ENCODE measurements at regions not wholly inside any gene's neighbourhood (a gene's known extent, or its start where the extent isn't known, plus 50 kb on each side); places are given as distances from the start of the nearest gene placed in this dataset.
"Not testable (repeated sequence)": the region's sequence is repeated elsewhere in the genome, so short reads cannot be mapped to it uniquely, and the experiment has no call there.

DNA sequence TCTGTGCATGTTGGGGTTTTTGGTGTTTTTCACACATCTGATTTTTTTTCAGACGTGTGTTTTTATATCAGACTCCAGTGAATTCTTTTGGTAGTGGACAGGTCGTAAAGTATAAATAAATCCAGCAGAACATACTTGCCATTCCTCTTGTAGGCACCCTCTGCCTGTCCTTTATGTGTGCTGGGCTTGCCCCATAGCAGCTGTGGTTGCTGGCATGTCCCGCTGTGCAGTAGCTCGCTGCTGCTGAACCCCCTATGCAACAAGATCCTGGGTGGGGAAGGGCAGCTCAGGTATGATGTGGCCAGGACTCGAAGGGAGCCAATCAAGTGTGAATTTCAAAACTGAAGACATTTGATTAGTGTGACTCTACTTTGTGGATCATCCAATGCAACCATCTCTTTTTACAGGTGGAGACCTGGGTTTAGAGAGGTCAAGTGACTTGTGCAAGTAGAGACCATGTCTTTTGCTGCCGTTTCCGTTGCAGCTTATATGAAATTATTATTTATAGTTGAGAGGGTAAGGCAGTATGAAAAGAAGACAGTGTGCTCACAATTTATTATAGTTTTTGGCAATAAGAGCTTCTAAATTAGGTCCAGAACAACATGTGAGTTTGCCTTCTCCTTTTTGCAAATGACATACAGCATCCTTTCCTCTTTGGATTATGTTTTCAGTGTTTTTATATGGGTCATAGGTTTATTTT, 350.8 kb upstream of the C2CD4B start:
- DNase-seq = no peak

GRCh38 chr15:62517541-62517940, 352.5 kb upstream of the C2CD4B start:
- DNase-seq = no peak

DNA sequence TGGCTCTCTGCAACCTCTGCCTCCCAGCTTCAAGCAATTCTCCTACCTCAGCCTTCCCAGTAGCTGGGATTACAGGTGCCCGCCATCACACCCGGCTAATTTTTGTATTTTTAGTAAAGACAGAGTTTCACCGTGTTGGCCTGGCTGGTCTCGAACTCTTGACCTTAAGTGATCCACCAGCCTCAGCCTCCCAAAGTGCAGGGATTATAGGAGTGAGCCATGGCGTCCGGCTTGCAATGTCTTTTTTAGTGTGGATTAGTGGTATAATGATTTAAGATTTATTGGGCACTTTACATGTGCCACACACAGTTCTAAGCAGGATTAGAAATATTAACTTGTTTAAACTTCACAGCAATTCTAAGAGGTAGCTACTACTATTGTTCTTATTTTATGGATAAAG, 353.6 kb upstream of the C2CD4B start:
- DNase-seq = not testable (repeated sequence)

GRCh38 chr15:62519900-62520299, 354.8 kb upstream of the C2CD4B start:
- no peak for DNase-seq

GRCh38 chr15:62520887-62521286, 355.8 kb upstream of the C2CD4B start:
- no peak for DNase-seq

DNA sequence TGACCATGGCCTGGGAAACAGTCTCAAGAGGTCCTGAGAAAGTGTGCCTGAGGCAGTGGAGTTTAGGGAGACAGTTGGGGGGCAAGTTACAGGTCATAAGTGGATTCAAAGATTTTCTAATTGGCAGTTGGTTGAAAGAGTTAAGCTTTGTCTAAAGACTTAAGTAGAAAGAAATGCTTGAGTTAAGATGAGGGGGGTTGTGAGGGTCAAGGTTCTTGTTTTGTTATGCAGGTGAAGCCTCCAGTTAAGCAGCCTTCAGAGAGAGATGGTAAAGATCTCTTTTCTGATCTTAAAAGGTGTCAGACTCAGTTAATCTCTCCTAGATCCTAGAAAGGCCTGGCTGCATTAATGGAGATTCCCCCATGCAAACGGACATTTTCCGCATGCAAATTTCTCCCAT, 356.3 kb upstream of the C2CD4B start:
- DNase-seq = no peak

DNA sequence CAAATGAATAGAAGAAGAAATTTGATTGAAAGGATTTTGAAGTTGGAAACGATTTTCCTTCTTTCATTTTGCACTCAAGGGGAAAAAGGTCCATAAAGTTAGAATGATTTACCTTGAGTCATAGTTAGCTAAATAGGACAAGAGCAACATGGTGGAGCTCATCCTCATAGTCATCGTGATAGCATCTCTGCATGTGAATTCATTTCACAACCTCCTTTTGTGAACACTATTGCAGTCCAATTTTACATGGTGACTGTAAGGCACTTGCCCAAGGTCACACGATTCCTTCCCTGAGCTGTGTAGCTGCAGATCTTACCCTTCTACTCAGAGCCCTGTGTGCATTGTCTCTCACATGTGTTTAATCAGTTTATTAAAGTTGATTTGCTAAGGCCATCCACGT, 359.8 kb upstream of the C2CD4B start:
- no peak for DNase-seq

DNA sequence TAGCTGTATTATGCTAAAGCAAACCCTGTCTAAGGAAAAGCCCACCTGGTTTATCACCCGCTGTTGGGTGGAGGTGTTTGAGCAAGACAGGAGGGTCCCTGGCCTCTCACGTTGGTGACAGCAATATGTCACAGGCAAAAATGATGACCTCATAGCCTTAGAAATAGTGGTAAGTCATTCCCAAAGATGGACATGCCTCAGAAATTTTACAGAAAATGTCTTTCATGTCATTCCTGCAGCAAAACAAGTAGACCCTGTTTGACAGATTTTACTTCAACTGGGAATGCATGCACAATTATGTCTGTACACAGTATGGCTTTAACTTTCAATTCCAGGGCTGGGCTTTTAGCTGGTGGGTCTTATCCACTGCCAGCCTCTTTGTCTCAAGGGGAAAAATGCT, 362.3 kb upstream of the C2CD4B start:
- DNase-seq = no peak

- DNase-seq = no peak
Measured at GRCh38 chr15:62528505-62528904, 363.4 kb upstream of the C2CD4B start.

GRCh38 chr15:62532367-62532766, 367.3 kb upstream of the C2CD4B start:
- DNase-seq = no peak

DNA sequence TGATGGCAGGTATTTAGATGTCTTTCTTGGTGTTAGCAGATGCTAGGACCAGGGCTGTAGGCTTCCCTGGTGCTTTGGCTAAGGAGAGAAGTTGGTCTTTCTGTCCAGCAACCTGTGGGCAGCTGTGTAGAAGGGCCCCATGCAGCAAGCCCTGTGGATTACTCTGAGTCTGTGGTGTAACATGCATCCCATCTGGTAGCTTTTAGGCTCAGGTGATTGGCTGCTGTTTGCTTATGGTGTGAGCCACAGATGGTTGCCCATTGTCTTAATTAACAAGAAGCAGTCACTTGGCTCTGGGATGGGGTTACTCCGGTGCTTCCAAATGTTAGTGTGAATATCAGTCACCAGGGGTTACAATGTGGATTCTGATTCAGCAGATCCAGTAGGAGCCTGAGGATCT, 368.6 kb upstream of the C2CD4B start:
- DNase-seq = no peak

DNA sequence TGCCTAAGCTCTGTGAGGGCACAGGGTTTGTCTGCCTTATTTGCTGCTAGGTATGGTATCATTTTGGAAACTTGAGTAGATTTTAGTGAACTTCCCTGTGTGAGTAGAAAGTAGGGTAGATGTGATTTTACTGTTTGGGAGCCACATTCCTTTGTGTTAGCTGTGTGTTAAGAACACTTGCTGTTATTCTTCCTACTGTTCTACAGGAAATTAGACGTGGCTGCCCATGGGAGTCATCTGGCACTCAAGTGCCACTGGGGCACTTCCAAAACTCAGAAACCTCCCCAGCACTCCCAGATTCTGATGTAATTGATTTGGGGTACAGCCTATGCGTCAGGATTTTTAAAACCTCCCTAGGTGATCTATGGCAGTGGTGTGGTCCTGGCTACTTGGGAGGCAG, 369.9 kb upstream of the C2CD4B start:
- DNase-seq = no peak

- DNase-seq = no peak
Measured at GRCh38 chr15:62539236-62539635, 374.2 kb upstream of the C2CD4B start.

DNA sequence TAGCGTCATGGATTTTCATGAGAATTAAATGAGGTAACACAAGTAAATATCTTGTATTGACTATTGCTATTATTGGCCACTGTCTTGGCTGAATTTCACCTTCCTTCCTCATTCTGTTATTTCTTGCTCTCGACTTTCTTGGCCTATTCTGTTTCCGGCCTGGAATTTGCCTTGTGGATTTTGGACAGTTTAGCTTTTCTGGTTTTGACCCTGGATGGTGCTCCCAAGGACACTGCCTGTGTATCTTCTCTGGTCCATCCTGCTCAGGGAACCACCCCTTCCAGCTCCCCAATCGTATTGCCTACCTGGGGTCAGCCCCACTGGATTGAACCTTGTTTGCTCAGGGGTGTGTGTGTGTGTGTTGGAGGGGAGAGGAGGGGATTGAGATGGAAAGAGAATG, 376.2 kb upstream of the C2CD4B start:
- no peak for DNase-seq

- DNase-seq = no peak
Measured at GRCh38 chr15:62541846-62542245, 376.8 kb upstream of the C2CD4B start.

- DNase-seq = no peak
Measured at GRCh38 chr15:62544446-62544845, 379.4 kb upstream of the C2CD4B start.

DNA sequence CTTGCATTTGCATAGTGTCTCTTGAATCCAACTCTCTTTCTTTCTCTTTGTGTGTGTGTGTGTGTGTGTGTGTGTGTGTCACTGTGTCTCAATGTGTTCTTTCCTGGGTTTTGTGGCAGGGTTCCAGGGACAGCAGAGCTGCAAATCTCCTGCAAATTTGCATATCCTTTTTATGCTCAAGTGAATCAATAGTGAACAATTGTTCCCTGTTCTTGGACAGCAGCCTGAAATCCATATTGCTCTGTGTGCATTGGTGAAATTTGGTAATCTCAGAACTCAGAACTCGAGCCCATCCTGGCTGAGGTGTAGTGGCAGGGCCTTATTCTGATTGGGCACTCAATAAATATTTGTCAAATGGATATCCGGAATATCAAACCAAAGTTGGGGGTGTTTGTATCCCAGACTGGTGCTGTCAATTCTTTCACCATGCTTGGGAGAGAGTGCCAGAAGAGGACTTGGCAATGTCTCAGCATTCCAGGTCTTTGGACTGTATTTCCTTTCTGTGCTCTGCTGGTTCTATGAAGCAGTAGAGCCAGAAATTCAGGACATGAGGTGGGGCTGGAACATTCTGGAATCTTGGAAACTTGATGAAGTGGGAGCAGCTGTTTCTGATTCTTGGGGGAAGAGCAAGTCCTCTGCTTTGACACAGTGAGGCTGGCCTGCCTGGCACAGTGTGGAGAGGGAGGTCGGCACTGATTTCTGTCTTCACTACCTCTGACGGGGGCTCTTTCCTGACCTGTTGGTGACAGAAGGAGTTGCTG, 380.6 kb upstream of the C2CD4B start:
- DNase-seq = no peak

DNA sequence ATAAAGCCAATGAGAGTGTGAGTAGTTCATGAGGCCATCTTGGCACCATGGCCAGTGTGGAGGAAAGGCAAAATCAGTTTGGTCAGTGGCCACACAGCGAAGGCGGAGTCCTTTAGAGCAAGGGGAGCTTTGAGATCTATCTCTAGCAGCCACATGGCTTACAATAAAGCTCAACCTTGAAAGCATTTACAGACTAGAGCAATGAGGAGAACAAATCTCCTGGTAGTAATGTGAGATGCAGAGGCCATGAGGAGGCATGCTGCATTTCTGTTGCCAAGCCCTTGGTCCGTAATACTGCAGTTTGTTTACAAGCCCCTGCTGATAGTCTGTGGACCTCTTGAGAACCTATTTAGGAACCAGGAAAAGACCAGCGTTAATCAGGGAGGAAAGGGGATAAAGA, 381.5 kb upstream of the C2CD4B start:
- DNase-seq = no peak

GRCh38 chr15:62547584-62547983, 382.5 kb upstream of the C2CD4B start:
- DNase-seq = no peak

GRCh38 chr15:62549345-62549970, 384.4 kb upstream of the C2CD4B start:
- DNase-seq = peak; percentile 58

- no peak for DNase-seq
Measured at GRCh38 chr15:62550106-62550505, 385.0 kb upstream of the C2CD4B start.

GRCh38 chr15:62552444-62552843, 387.4 kb upstream of the C2CD4B start:
- no peak for DNase-seq

DNA sequence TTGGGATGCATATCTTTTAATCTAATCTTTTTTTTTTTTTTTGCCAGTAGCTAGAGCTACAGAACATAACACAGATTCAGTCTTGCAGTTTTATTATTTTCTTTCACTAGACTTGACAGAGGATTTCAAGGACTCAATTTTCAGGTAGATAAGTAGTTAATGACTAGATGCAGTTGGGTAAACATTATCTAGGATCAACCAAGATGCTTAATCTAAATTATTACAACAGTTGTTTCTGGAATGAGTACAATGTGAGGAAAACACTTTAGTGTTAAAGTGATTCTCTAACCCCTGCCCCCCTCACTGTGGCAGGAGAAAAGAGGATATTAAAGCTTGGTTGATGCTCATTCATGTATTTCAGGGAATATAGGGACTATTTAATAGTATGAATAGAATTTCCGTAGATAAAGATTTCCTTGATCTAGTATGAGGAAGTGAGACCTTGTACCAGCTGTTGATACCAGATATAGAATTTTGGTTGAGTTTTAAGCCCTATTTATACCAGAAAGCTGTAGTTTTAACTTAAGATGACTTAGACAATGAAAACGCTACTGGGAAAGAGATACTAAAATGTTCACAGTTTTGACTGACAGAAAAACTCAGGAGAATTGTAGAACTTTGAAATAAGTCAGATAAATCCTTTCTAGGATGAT, 389.0 kb upstream of the C2CD4B start:
- DNase-seq = peak; percentile 17
